ENCODE measurements at regions not wholly inside any gene's neighbourhood (a gene's known extent, or its start where the extent isn't known, plus 50 kb on each side); places are given as distances from the start of the nearest gene placed in this dataset.

GRCh38 chr16:73326221-73326620 is 278.3 kb upstream of the ZFHX3 start:
- intact Hi-C loops (cut with DNase I; ENCODE audit: low total_unique reads): no loop called here

GRCh38 chr16:73323880-73324279 is 276.0 kb upstream of the ZFHX3 start:
- no peak for DNase-seq
- Histone ChIP-seq H3K27ac (no peak overlapping the region), H3K4me1 (no peaks in the 10 kb centered on the region), H3K27me3 (replicated peaks in 1 of 7) (peaks cover 0 to 4% (median 0%) of the 10 kb centered on the region in 7 donors), H3K4me3 (no peak overlapping the region), H3K36me3 (no peaks in the 10 kb centered on the region), H3K9me3 (no peaks in the 10 kb centered on the region)
- WGBS, 5 donors: 44 to 78% (median 63%) methylated on average over 1 of the region's 1 CpG
- TF ChIP-seq POLR2A (IDR thresholded peaks at IDR 0.05) (no peak), POLR2AphosphoS5 (IDR thresholded peaks at IDR 0.05) (no peak), CTCF (IDR thresholded peaks at IDR 0.05 in 8 of 11, conservative IDR thresholded peaks at IDR 0.05 in 3 of 11) (no peak)
- intact Hi-C loops (cut with DNase I; ENCODE audit: low total_unique reads): no loop called here

More at GRCh38 chr16:73326221-73326620, 278.3 kb upstream of the ZFHX3 start:
- no peak for TF ChIP-seq POLR2AphosphoS5 (IDR thresholded peaks at IDR 0.05)
- TF ChIP-seq POLR2A (IDR thresholded peaks at IDR 0.05): no peak
- no peak for TF ChIP-seq CTCF (IDR thresholded peaks at IDR 0.05 in 8 of 11, conservative IDR thresholded peaks at IDR 0.05 in 3 of 11)
- 82 to 92% (median 89%) methylated on average over 7 of the region's 7 CpGs for WGBS, 5 donors
- Histone ChIP-seq H3K27ac (no peak overlapping the region), H3K4me1 (no peaks in the 10 kb centered on the region), H3K9me3 (no peaks in the 10 kb centered on the region), H3K4me3 (no peak overlapping the region), H3K36me3 (no peaks in the 10 kb centered on the region), H3K27me3 (replicated peaks in 1 of 7) (no peaks in the 10 kb centered on the region)
- DNase-seq: no peak

- Histone ChIP-seq H3K9me3 (no peaks in the 10 kb centered on the region), H3K27me3 (replicated peaks in 1 of 7) (peaks cover 0 to 4% (median 0%) of the 10 kb centered on the region in 7 donors), H3K36me3 (no peaks in the 10 kb centered on the region), H3K27ac (no peak overlapping the region), H3K4me1 (no peaks in the 10 kb centered on the region), H3K4me3 (no peak overlapping the region)
- 82 to 91% (median 86%) methylated on average over 4 of the region's 4 CpGs for WGBS, 5 donors
- intact Hi-C loops (cut with DNase I; ENCODE audit: low total_unique reads): no loop called here
- TF ChIP-seq CTCF (IDR thresholded peaks at IDR 0.05 in 8 of 11, conservative IDR thresholded peaks at IDR 0.05 in 3 of 11) (no peak), POLR2AphosphoS5 (IDR thresholded peaks at IDR 0.05) (no peak), POLR2A (IDR thresholded peaks at IDR 0.05) (no peak)
- DNase-seq: no peak
These were observed 274.9 kb upstream of the ZFHX3 start for GRCh38 chr16:73322856-73323255.

GRCh38 chr16:73321853-73322252 is 273.9 kb upstream of the ZFHX3 start:
- Histone ChIP-seq H3K27ac (no peak overlapping the region), H3K27me3 (replicated peaks in 1 of 7) (peaks cover 0 to 4% (median 0%) of the 10 kb centered on the region in 7 donors), H3K36me3 (no peaks in the 10 kb centered on the region), H3K9me3 (no peaks in the 10 kb centered on the region), H3K4me3 (no peak overlapping the region), H3K4me1 (no peaks in the 10 kb centered on the region)
- no peak for TF ChIP-seq CTCF (IDR thresholded peaks at IDR 0.05 in 8 of 11, conservative IDR thresholded peaks at IDR 0.05 in 3 of 11)
- no peak for TF ChIP-seq POLR2A (IDR thresholded peaks at IDR 0.05)
- no peak for TF ChIP-seq POLR2AphosphoS5 (IDR thresholded peaks at IDR 0.05)
- intact Hi-C loops (cut with DNase I; ENCODE audit: low total_unique reads): no loop called here
- WGBS, 5 donors: 68 to 76% (median 72%) methylated on average over 8 of the region's 8 CpGs
- DNase-seq: no peak

Measured in spleen (tissue), 11 donors.